Activated CD8-positive, alpha-beta memory T cell treated with anti-CD3 and anti-CD28 coated beads, Interleukin-2, amount 50 U/mL, for 48 hours (primary cell): ENCODE measurements at regions not wholly inside any gene's neighbourhood (a gene's known extent, or its start where the extent isn't known, plus 50 kb on each side); places are given as distances from the start of the nearest gene placed in this dataset.

Experiments
- DNase-seq: peaks from one replicate; pipeline ENCODE4 v3.0.0-alpha.2; 2020

DNA sequence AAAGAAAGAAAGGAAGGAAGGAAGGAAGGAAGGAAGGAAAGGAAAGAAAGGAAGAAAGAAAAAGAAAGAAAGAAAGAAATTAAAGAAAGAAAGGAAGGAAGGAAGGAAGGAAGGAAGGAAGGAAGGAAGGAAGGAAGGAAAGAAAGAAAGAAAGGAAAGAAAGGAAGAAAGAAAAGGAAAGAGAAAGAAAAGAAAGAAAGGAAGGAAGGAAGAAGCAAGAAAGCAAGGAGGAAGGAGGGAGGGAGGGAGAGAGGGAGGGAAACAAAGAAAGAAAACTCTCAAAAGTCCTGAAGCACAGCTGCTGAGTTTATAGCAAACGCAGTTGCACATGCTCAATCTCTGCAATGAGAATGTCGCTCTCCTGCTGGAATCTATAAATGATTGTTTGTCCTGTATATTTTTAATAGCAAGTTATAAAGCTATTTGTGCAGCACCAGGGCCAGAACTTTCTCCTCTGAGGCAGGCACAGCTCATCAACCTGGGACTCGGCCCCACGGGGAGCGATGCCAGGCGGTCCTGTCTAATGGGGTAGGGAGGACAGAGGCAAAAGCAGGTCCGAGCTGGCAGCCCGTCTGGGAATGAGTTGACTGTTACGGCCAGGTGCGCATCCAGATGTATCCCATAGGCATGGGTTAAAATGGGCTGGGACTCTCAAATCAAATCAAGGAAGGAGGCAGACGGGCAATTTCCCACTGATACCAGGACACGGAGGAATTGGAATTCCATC is 118.0 kb upstream of the PFKP start:
- no peak for DNase-seq

GRCh38 chr10:2948127-2948854 is 119.1 kb upstream of the PFKP start:
- no peak for DNase-seq

DNA sequence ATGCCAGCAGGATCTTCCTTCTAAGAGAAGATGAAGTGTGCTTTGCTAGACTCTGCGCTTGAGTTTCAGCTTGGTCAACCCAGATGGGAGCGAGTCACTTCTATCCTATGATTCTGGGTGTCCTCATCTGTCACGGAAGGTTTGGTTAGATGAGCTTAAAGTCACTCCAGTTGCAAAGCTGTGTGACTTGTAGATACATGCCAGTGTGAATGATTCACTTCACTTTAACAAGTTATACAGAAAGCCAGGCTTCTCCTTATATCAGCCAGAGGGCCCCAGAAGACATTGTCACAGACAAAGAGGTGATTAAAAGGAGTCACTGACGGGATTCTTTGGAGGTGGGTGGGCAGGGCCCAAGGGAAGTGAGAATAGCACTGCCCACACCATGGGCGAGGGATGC is 122.6 kb upstream of the PFKP start:
- DNase-seq, result no peak

DNA sequence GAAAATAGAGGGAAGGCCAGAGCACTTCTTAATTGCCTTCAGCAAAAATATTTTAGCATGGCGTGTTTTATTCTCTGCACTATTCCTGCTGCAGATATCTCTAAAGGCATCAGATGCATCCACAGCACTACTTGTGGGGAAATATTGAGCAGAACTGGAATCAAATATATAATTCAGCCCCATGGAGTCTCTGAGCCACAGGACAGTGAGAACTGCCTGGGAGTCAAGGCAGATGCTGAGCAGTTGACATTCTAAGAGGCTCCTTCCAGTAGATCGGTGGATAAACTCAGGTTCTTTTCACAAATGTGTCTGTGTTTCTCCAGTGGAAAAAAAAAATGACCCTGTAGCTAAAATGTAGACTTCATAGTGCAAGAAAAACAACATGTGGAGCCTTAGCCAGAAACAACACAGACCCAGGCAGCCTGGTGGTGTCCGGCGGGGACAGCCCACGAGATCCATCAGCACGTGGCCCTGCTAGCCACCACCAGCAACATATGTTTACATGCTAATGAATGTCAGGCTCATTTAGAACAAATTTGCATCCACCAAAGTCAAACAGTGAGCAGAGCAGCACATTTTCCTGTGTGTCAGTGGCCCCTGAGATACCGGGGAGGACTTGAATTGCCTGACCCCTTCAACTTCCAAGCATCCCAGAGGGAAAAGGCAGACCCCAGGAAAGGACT is 123.3 kb upstream of the PFKP start:
- DNase-seq, result no peak

DNA sequence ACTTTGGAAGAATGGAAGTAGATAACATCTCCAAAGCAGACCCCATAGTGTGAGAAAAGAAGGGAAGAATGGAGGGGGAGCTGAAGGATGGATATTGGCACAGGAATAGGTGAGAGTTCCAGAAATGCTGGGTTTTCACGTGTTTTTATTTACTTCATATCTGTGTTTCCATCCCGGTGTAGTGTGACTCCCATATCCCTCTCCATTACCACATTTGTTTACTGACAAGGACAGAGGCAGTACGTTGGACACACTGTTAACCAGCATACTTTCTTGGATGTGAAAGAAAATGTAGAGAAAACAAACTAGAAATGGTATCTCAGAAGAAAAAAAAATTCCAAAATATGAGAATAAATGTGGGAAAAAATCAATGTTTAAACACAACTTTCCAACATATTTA is 124.4 kb upstream of the PFKP start:
- no peak for DNase-seq

DNA sequence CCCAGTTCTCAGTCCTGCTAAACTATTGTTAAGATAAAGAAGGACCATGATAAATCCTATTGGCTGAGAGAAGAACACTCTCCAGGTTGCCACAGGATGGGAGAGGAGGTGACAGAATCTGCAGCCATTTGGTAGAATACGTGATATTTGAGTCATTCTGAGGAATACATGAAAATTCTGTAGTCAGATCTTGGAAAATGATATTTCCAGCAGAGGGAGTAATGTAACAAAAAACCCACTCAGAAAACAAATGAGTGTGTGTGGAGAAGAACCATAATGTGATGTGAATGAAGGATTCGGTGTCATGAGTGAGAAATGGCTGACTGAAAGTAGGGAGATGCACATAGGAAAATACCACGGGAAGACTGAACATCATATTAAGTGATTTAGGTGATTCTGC is 128.5 kb upstream of the PFKP start:
- no peak for DNase-seq

GRCh38 chr10:2936816-2937215 is 130.5 kb upstream of the PFKP start:
- DNase-seq, result no peak

- DNase-seq, result no peak
Observed at GRCh38 chr10:2935647-2936386, 131.5 kb upstream of the PFKP start.

DNA sequence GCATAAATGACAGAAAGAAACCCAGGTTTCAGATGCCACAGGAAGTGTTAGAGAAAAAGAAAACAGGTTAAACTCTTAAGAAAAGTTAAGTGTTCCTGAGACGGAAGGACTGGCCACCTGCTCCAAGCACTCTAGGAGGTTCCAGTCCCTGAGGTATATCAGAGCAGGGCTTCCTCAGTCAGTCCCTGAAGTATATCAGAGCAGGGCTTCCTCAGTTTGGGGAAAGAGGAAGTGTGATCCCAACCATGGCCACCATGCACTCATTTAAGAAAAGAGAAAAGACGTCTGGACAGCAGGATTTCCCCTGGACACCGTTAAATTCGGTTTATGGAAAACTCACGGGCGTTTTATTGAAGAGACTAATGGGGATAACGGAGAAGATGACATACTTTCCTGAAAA is 133.4 kb upstream of the PFKP start:
- DNase-seq, result no peak

GRCh38 chr10:2933519-2933918 is 133.8 kb upstream of the PFKP start:
- no peak for DNase-seq

DNA sequence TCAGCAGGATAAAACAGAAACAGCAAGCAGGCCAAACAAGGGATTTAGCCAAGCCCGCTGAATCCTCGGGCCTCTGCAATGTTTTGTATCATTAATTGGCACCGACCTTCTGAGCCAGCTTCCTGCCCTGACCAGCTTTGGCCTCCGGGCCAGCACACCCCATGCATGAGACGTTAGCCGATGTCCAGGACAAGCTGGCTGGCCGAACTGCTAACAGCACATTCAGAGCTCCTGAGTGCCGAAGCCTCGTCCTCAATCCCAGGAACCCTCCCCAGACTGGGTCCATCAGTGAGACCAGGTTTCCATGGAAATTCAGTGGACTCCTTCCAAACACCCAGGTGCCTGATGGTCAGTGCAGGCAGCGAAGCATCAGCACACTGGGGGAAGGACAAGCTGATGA is 134.3 kb upstream of the PFKP start:
- no peak for DNase-seq

DNA sequence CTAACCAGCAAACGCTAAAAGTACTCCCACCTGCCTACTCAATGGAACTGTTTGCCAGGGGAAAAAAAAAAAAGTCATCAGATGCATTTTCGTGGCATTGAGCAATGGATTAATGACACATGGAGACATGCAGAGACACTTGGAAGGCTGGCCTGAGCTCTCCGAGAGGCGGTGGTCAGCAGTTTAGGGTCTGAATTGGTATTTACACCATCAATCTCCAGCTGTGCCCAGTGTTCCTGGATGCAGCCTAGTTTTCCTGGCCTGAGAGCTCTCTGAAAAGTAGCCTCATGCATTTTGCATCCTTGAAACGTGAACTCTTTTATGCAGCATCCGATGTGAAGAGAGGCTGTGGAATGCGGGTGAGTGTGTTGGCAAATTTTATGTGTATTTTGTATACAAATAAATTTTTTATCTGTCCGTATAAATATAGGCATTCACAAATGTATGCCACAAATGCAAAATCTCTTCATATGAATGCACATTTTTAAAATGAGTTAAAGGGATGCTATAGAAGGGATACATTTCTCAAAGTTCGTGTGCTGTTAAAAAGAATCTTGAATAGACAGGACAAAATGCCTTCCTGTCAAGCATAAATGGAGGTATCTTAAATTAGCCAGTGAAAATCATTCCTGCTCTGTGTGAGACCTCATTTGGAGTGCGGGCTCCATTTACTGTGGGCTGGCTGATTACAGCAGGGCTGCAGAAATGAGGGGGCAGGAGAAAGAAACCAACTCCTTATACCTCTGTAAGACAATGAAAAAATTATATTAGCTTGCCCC is 137.7 kb upstream of the PFKP start:
- DNase-seq, result no peak

DNA sequence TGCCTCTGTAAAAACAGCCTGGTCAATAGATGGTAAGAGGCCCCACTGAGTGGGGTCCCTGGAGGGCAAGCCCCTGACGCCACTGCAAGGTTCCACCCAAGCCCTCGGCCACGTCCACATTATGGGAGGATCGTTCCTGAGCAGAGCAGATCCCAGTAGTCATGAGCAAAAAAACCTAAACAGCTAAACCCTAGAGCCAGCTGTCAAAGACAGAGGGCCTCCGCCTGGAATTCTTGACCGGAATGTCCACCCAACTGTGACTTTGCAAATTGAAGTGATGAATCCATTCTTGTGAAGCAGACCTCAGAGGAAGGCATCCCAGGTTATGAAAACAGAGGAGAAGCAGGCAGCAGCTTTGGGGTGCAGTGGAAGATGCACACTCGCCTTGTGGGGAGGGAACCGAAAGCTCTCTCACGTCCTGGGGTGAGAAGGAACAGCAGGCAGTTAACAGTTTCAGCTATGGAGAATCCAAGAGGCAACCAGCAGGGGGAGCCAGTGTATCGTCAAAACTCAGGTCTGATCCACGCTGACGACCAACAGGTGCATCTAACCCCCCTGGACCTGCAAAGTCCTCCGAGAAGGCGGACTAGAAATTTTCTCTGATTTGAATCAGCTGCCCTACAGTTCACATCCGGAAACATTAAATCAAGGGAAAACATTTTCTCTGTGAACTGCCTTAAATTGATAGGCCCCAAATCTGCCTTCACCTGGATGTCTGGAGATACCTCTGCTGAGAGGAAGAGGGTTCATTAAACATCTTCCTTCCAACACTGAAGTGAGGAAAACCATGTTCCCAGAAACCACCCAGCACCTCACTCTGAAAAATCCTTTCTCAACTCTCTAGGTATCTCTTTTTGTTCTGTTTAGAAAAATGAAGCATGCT is 139.1 kb upstream of the PFKP start:
- DNase-seq, result peak; percentile 90

- DNase-seq, result no peak
Observed at GRCh38 chr10:2926918-2927660, 140.3 kb upstream of the PFKP start.

GRCh38 chr10:2925631-2926030 is 141.7 kb upstream of the PFKP start:
- no peak for DNase-seq

DNA sequence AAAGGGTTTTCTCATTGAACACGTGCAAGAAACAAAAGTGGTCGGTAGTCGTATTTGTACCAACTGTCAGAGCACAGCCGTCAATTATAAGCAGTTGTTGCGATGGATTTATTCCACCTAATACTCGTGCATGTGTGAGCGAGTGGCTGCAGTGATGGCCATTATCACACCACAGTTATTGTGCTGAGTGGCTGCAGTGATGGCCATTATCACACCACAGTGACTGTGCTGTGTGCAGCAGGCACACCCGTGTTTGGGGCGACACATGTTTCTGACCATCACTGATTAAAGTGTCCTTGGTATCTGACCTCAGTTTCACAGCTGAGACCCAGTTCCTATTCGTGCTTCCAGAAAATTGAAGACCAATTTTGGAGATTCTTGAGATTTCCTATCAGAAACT is 142.9 kb upstream of the PFKP start:
- no peak for DNase-seq

- DNase-seq, result no peak
Observed at GRCh38 chr10:2921956-2922680, 145.2 kb upstream of the PFKP start.

DNA sequence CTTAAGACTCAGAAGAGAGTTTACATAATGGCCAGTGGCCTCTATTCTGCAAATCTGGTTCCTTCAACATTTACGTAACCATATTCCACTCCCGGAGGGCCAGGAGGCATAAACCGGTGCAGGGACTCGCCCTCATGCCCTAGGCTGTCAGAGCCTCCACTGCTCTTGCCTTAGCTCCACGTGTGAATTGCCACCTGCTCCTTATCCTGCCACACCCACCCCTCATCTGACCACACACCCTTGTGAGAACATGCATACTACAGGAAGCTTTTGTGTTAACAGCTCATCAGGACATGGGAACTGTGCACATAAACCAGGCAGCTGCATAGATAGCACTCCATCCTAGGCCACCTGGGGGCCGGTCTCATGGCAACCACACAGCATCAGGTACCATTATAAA is 146.7 kb upstream of the PFKP start:
- no peak for DNase-seq

DNA sequence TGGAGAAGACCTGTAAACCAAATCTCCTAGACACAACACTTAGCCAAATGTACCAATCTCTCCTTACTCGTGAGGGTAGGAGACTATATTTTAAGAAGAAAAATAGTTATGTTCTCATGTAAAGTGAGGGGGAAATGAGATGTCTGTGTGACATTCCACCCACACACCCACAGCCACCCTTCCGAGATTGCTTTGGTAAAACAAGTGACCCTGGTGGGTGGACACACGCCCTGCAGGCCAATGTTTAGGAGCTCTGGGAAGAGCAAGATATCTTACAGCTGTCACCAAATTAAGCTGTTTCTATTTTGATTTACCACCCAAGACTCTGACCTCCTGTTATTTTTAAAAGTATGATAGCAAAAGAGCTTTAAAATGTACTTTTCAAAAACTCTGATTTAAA is 147.2 kb upstream of the PFKP start:
- no peak for DNase-seq

DNA sequence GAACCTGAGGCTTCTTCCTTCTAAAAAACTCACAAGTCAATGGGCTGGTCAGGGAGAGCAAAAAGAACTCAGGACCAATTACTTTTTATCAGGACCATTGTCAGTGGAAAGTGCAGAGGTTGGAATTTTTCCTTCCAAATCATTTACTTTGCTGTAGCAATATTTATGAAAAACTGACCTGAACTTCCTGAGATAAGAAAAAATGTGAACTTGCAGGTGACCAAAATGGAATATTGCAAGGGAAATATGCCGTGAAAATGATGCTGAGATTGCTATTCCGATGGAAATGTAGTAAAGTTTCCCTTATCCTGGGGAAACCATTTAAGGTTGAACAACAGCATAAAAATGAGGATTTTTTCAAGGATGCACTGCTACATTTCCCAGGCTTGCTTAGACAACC is 148.3 kb upstream of the PFKP start:
- DNase-seq, result no peak
